Activated CD8-positive, alpha-beta T cell treated with anti-CD3 and anti-CD28 coated beads, Interleukin-2, amount 10 ng/mL, durations not matched to agents 7 days and 5 days (primary cell): ENCODE measurements at regions not wholly inside any gene's neighbourhood (a gene's known extent, or its start where the extent isn't known, plus 50 kb on each side); places are given as distances from the start of the nearest gene placed in this dataset.
"Not testable (repeated sequence)": the region's sequence is repeated elsewhere in the genome, so short reads cannot be mapped to it uniquely, and the experiment has no call there.

ENCODE experiments used
- ATAC-seq: fragments of 150-1000 bp; cut with Tn5 transposase; one replicate; pipeline ENCODE4 v1.10.0; 2021; ENCODE audit warnings: moderate library complexity
- CTCF ChIA-PET: fragments of 350-600 bp; sonication (Branson Sonifier 250); formaldehyde crosslinking; loops from one replicate; lab custom pipeline; 2021; ENCODE audit warnings: antibody characterized with exemption; lab: Charles Lee
- POLR2A ChIA-PET: fragments of 350-600 bp; sonication (Branson Sonifier 250); formaldehyde crosslinking; loops from one replicate; lab custom pipeline; 2021; ENCODE audit warnings: antibody characterized with exemption; lab: Charles Lee
- DNase-seq: peaks from one replicate; pipeline ENCODE4 v3.0.0-alpha.2; 2020
- H3K27ac Mint-ChIP-seq: one replicate; pipeline ENCODE4 v1.8.0; 2021; ENCODE audit warnings: mild to moderate bottlenecking, mixed read lengths
- H3K27me3 Mint-ChIP-seq: one replicate; pipeline ENCODE4 v1.8.0; 2021; ENCODE audit warnings: low read depth, mixed read lengths
- H3K36me3 Mint-ChIP-seq: one replicate; pipeline ENCODE4 v1.8.0; 2021; ENCODE audit warnings: low read depth, mixed read lengths
- H3K4me1 Mint-ChIP-seq: one replicate; pipeline ENCODE4 v1.8.0; 2021; ENCODE audit warnings: low read depth, mixed read lengths
- H3K4me3 Mint-ChIP-seq: one replicate; pipeline ENCODE4 v1.8.0; 2021; ENCODE audit warnings: mild to moderate bottlenecking, mixed read lengths
- H3K9me3 Mint-ChIP-seq: one replicate; pipeline ENCODE4 v1.8.0; 2022; ENCODE audit warnings: mixed read lengths; ENCODE audit not compliant: insufficient read depth

DNA sequence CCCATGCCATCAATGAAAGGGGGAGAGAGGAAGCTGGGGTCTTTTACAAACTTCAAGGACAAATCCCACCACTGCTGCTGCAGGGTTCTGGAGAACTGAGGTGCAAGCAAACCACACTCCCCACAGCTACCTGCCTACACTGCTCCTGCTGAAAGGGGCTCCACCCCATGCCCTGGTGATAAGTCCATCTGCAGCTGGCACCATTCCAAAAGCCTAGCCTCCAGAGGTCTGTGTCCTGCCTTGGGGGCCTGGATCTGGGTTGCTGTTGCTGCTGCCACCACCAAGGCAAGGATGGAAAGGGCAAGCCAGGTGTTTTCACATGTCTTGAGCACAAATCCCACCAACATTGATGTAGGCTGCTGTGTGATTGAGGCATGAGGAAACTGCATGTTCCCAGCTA is 97.4 kb upstream of the UBE2E3 start:
- ChIA-PET CTCF (no interaction called here), POLR2A (no interaction called here)
- Mint-ChIP-seq H3K4me3 (no peak overlapping the region), H3K27me3 (peaks cover 3% of the 10 kb centered on the region), H3K27ac (no peak overlapping the region), H3K36me3 (no peaks in the 10 kb centered on the region), H3K9me3 (no peaks in the 10 kb centered on the region), H3K4me1 (no peaks in the 10 kb centered on the region)
- no peak for DNase-seq
- no peak for ATAC-seq

DNA sequence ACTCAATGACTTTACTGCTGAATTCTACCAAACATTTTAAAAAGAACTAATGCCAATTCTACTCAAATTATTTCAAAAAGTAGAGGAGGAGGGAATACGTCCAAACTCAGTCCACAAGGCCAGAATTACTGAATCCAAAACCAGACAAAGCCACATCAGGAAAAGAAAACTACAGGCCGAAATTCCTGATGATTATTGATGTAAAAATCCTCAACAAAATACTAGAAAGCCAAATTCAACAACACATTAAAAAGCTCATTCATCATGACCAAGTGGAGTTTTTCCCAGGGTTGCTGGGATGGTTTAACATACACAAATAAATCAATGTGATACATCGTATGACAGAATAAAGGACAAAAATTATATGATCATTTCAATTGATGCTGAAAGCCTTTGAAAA is 103.9 kb upstream of the UBE2E3 start:
- Mint-ChIP-seq H3K27me3 (peaks cover 2% of the 10 kb centered on the region), H3K9me3 (no peaks in the 10 kb centered on the region)

GRCh38 chr2:180873219-180873618 is 107.2 kb upstream of the UBE2E3 start:
- POLR2A ChIA-PET, result no interaction called here
- ATAC-seq (no peak), DNase-seq (no peak)
- Mint-ChIP-seq H3K27ac (no peak overlapping the region), H3K9me3 (no peaks in the 10 kb centered on the region), H3K4me3 (no peak overlapping the region), H3K4me1 (no peaks in the 10 kb centered on the region), H3K27me3 (peaks cover 2% of the 10 kb centered on the region), H3K36me3 (no peaks in the 10 kb centered on the region)
- CTCF ChIA-PET, result no interaction called here

More for the DNA sequence above, 103.9 kb upstream of the UBE2E3 start:
- ATAC-seq (no peak), DNase-seq (no peak)
- Mint-ChIP-seq H3K4me3 (no peak overlapping the region), H3K36me3 (no peaks in the 10 kb centered on the region), H3K4me1 (no peaks in the 10 kb centered on the region), H3K27ac (no peak overlapping the region)
- CTCF ChIA-PET, result no interaction called here
- POLR2A ChIA-PET, result no interaction called here

- H3K4me3 Mint-ChIP-seq, DNase-seq, H3K9me3 Mint-ChIP-seq, H3K27ac Mint-ChIP-seq, POLR2A ChIA-PET, H3K27me3 Mint-ChIP-seq, H3K4me1 Mint-ChIP-seq, CTCF ChIA-PET, ATAC-seq, H3K36me3 Mint-ChIP-seq: not testable (repeated sequence)
Measured at GRCh38 chr2:180872781-180873180, 107.6 kb upstream of the UBE2E3 start.

GRCh38 chr2:180872255-180872654 is 108.2 kb upstream of the UBE2E3 start:
- no peak overlapping the region for H3K4me3 Mint-ChIP-seq
- ATAC-seq, result no peak
- ChIA-PET CTCF (no interaction called here), POLR2A (no interaction called here)
- H3K36me3 Mint-ChIP-seq, result no peaks in the 10 kb centered on the region
- no peaks in the 10 kb centered on the region for H3K4me1 Mint-ChIP-seq
- peaks cover 2% of the 10 kb centered on the region for H3K27me3 Mint-ChIP-seq
- H3K27ac Mint-ChIP-seq, result no peak overlapping the region
- no peaks in the 10 kb centered on the region for H3K9me3 Mint-ChIP-seq
- DNase-seq, result no peak

GRCh38 chr2:180871649-180872048 is 108.8 kb upstream of the UBE2E3 start:
- Mint-ChIP-seq H3K27me3 (peaks cover 5% of the 10 kb centered on the region), H3K27ac (no peak overlapping the region), H3K36me3 (no peaks in the 10 kb centered on the region), H3K4me3 (no peak overlapping the region), H3K9me3 (no peaks in the 10 kb centered on the region), H3K4me1 (no peaks in the 10 kb centered on the region)
- ATAC-seq (no peak), DNase-seq (no peak)
- ChIA-PET POLR2A (no interaction called here), CTCF (no interaction called here)

DNA sequence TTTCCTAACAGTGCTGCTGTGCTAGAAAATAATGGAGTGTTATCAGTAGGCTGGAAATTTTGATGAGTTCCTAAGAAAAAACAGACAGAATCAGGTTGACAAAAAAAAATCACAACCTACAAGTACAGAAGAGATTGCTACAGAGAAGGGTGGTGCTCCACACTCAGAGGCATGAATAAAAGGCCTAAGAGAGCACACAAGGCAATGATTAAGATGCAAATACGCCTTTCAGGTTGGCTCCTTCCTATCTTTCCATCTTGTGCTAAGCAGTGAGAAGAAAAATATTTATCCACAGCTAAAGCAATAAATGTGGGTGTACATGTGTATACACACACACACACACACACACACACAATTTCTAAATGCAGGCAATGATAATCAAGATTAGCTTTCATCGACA is 130.6 kb upstream of the UBE2E3 start:
- H3K27me3 Mint-ChIP-seq, result peaks cover 3% of the 10 kb centered on the region
- no peak overlapping the region for H3K4me3 Mint-ChIP-seq
- H3K36me3 Mint-ChIP-seq, result no peaks in the 10 kb centered on the region
- no peak for DNase-seq
- ChIA-PET POLR2A (no interaction called here), CTCF (no interaction called here)
- no peak overlapping the region for H3K27ac Mint-ChIP-seq
- H3K4me1 Mint-ChIP-seq, result no peaks in the 10 kb centered on the region
- ATAC-seq, result no peak
- no peaks in the 10 kb centered on the region for H3K9me3 Mint-ChIP-seq

DNA sequence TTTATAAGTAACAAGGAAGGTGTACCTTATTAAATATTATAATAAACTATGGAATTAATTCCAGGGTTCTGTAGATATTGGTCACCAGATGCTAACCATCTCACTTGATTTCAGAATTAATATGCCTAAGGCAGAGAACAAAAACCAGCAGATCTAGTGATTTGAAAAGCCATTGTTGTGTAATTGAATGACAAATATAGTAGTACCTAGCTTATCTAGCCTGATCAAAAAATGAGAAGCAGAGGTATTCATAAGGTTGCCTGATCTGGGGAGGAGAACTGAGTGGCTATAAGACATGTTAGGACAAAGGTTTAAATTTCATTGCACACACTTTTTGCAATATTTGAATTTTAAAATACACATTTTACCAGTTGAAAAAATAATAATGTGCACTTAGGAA is 132.0 kb upstream of the UBE2E3 start:
- Mint-ChIP-seq H3K4me3 (no peak overlapping the region), H3K9me3 (no peaks in the 10 kb centered on the region), H3K27me3 (peaks cover 3% of the 10 kb centered on the region), H3K4me1 (no peaks in the 10 kb centered on the region), H3K27ac (no peak overlapping the region), H3K36me3 (no peaks in the 10 kb centered on the region)
- POLR2A ChIA-PET, result no interaction called here
- ATAC-seq, result no peak
- CTCF ChIA-PET, result no interaction called here
- no peak for DNase-seq

DNA sequence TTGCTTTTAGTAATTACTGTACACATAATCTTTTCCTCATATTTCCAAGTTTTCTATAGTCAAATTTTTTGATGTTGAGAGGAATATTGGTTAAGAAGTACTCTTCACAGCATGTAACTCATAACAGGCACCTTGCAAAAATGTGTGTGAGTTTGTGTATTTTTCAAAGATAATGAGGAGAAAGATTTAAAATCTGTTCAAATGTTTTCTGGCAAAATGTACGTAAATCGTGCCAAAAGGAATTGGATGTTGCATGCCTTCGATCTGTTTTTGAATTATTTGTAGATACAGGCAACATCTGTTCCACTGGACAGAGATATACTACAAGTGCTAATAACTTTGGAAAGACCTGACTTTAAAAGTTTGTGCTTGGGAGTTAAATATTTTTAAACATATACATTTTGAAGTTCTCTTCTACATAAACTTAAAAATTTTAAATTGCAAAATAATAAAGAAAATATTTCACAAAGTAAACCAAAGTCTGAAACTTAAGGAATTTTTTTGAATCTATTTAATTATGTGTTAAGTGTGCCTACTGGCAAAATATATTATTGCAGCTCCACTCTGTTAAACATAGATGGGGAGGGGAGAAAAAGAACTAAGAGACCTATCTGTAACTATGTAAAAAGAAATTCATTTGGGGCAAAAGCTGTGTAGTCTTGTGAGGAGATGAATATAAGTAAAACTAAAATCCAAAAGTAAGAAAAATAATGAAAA is 133.5 kb upstream of the UBE2E3 start:
- no peak for DNase-seq
- Mint-ChIP-seq H3K27me3 (peaks cover 3% of the 10 kb centered on the region), H3K36me3 (no peaks in the 10 kb centered on the region), H3K9me3 (no peaks in the 10 kb centered on the region), H3K4me1 (no peaks in the 10 kb centered on the region), H3K4me3 (no peak overlapping the region), H3K27ac (no peak overlapping the region)
- CTCF ChIA-PET, result no interaction called here
- no peak for ATAC-seq
- POLR2A ChIA-PET, result no interaction called here

GRCh38 chr2:180842461-180842860 is 137.9 kb upstream of the UBE2E3 start:
- Mint-ChIP-seq H3K9me3 (no peaks in the 10 kb centered on the region), H3K27me3 (no peaks in the 10 kb centered on the region), H3K4me3 (no peak overlapping the region), H3K36me3 (no peaks in the 10 kb centered on the region), H3K27ac (no peak overlapping the region), H3K4me1 (no peaks in the 10 kb centered on the region)
- ATAC-seq (no peak), DNase-seq (no peak)
- ChIA-PET POLR2A (no interaction called here), CTCF (no interaction called here)

- no peaks in the 10 kb centered on the region for H3K9me3 Mint-ChIP-seq
- DNase-seq (no peak), ATAC-seq (no peak)
- ChIA-PET POLR2A (no interaction called here), CTCF (no interaction called here)
- H3K4me1 Mint-ChIP-seq, result no peaks in the 10 kb centered on the region
- no peaks in the 10 kb centered on the region for H3K36me3 Mint-ChIP-seq
- H3K27me3 Mint-ChIP-seq, result no peaks in the 10 kb centered on the region
- no peak overlapping the region for H3K27ac Mint-ChIP-seq
- H3K4me3 Mint-ChIP-seq, result no peak overlapping the region
Measured at GRCh38 chr2:180840641-180841040, 139.8 kb upstream of the UBE2E3 start.

GRCh38 chr2:180829836-180830235 is 150.6 kb upstream of the UBE2E3 start:
- H3K27ac Mint-ChIP-seq, result no peak overlapping the region
- CTCF ChIA-PET, result no interaction called here
- no peak for ATAC-seq

GRCh38 chr2:180829261-180829660 is 151.1 kb upstream of the UBE2E3 start:
- Mint-ChIP-seq H3K36me3 (no peaks in the 10 kb centered on the region), H3K27ac (no peak overlapping the region), H3K4me3 (no peak overlapping the region), H3K4me1 (no peaks in the 10 kb centered on the region), H3K9me3 (no peaks in the 10 kb centered on the region), H3K27me3 (no peaks in the 10 kb centered on the region)
- ATAC-seq (no peak), DNase-seq (no peak)
- ChIA-PET CTCF (no interaction called here), POLR2A (no interaction called here)

More at GRCh38 chr2:180829836-180830235, 150.6 kb upstream of the UBE2E3 start:
- DNase-seq, result no peak
- H3K4me1 Mint-ChIP-seq, result no peaks in the 10 kb centered on the region
- H3K27me3 Mint-ChIP-seq, result no peaks in the 10 kb centered on the region
- POLR2A ChIA-PET, result no interaction called here
- no peaks in the 10 kb centered on the region for H3K9me3 Mint-ChIP-seq
- H3K36me3 Mint-ChIP-seq, result no peaks in the 10 kb centered on the region
- H3K4me3 Mint-ChIP-seq, result no peak overlapping the region
